T-helper 2 cell treated with Interferon-gamma antibody and Interleukin-4, amounts not matched to agents 5 μg/mL and 100 μg/mL, for 36 hours (primary cell): ENCODE measurements at regions not wholly inside any gene's neighbourhood (a gene's known extent, or its start where the extent isn't known, plus 50 kb on each side); places are given as distances from the start of the nearest gene placed in this dataset.

Source experiments
- DNase-seq: peaks from one replicate; pipeline ENCODE4 v3.0.0; 2021; ENCODE audit warnings: low spot score
- H3K27ac Mint-ChIP-seq: one replicate; pipeline ENCODE4 v1.8.0; 2021; ENCODE audit warnings: mild to moderate bottlenecking, mixed read lengths
- H3K27me3 Mint-ChIP-seq: one replicate; pipeline ENCODE4 v1.8.0; 2021; ENCODE audit warnings: low read depth, mixed read lengths
- H3K36me3 Mint-ChIP-seq: one replicate; pipeline ENCODE4 v1.8.0; 2021; ENCODE audit warnings: low read depth, mixed read lengths
- H3K4me1 Mint-ChIP-seq: one replicate; pipeline ENCODE4 v1.8.0; 2021; ENCODE audit warnings: low read depth, mixed read lengths
- H3K4me3 Mint-ChIP-seq: one replicate; pipeline ENCODE4 v1.8.0; 2022; ENCODE audit warnings: mild to moderate bottlenecking, moderate library complexity, mixed read lengths
- H3K9me3 Mint-ChIP-seq: one replicate; pipeline ENCODE4 v1.8.0; 2021; ENCODE audit warnings: mixed read lengths

GRCh38 chr11:104221455-104221854 lies 57.5 kb upstream of the PDGFD start:
- no peak overlapping the region for H3K4me3 Mint-ChIP-seq
- DNase-seq = no peak
- H3K27ac Mint-ChIP-seq = no peak overlapping the region
- no peaks in the 10 kb centered on the region for H3K4me1 Mint-ChIP-seq
- no peaks in the 10 kb centered on the region for H3K36me3 Mint-ChIP-seq
- H3K27me3 Mint-ChIP-seq = no peaks in the 10 kb centered on the region
- no peaks in the 10 kb centered on the region for H3K9me3 Mint-ChIP-seq

GRCh38 chr11:104219096-104219495 lies 55.1 kb upstream of the PDGFD start:
- Mint-ChIP-seq H3K36me3 (no peaks in the 10 kb centered on the region), H3K9me3 (no peaks in the 10 kb centered on the region), H3K27ac (no peak overlapping the region), H3K4me3 (no peak overlapping the region), H3K27me3 (no peaks in the 10 kb centered on the region), H3K4me1 (no peaks in the 10 kb centered on the region)
- no peak for DNase-seq

- Mint-ChIP-seq H3K27ac (no peak overlapping the region), H3K4me3 (no peak overlapping the region), H3K4me1 (no peaks in the 10 kb centered on the region), H3K36me3 (no peaks in the 10 kb centered on the region), H3K27me3 (no peaks in the 10 kb centered on the region), H3K9me3 (no peaks in the 10 kb centered on the region)
- no peak for DNase-seq
Observed at GRCh38 chr11:104214517-104214916, 50.6 kb upstream of the PDGFD start.
